Smooth muscle cell (in vitro differentiated cells): ENCODE measurements at regions not wholly inside any gene's neighbourhood (a gene's known extent, or its start where the extent isn't known, plus 50 kb on each side); places are given as distances from the start of the nearest gene placed in this dataset. TPM values are rescaled to one million over a fixed set of nuclear protein-coding genes. Genes with fewer than 3 reads are reported as not detected.

Experiments used
- DNase-seq: peaks from one replicate; lab custom pipeline; 2025; ENCODE audit not compliant: unreplicated experiment; lab: John Stamatoyannopoulos, UW
- H2AFZ ChIP-seq: fragments of 200-600 bp; sonication (generic); 2 replicates; pipeline ENCODE4 v1.6.0; 2016; ENCODE audit warnings: antibody characterized with exemption, low read depth, mild to moderate bottlenecking
- H3F3A ChIP-seq: fragments of 200-600 bp; sonication (generic); 2 replicates; pipeline ENCODE4 v1.6.0; 2017; ENCODE audit warnings: antibody characterized with exemption, low read depth
- H3K27ac ChIP-seq: fragments of 200-600 bp; sonication (generic); 2 replicates; pipeline ENCODE4 v1.5.1; 2016; ENCODE audit warnings: low read depth, mild to moderate bottlenecking
- H3K27me3 ChIP-seq: fragments of 200-600 bp; sonication (generic); 2 replicates; pipeline ENCODE4 v1.6.1; 2016; ENCODE audit warnings: low read depth, mild to moderate bottlenecking
- H3K36me3 ChIP-seq: fragments of 200-600 bp; sonication (generic); 2 replicates; pipeline ENCODE4 v1.5.1; 2016; ENCODE audit warnings: low read depth
- H3K4me1 ChIP-seq: fragments of 200-600 bp; sonication (generic); 2 replicates; pipeline ENCODE4 v1.5.1; 2016; ENCODE audit warnings: low read depth
- H3K4me2 ChIP-seq: fragments of 200-600 bp; sonication (generic); 2 replicates; pipeline ENCODE4 v1.6.0; 2016; ENCODE audit warnings: mild to moderate bottlenecking
- H3K4me3 ChIP-seq: fragments of 200-600 bp; sonication (generic); 2 replicates; pipeline ENCODE4 v1.5.1; 2016; ENCODE audit warnings: mild to moderate bottlenecking
- H3K79me2 ChIP-seq: fragments of 200-600 bp; sonication (generic); 2 replicates; pipeline ENCODE4 v1.6.0; 2016; ENCODE audit warnings: low read depth, mild to moderate bottlenecking
- H3K9ac ChIP-seq: fragments of 200-600 bp; sonication (generic); 2 replicates; pipeline ENCODE4 v1.6.0; 2016; ENCODE audit warnings: low read depth
- H3K9me3 ChIP-seq: fragments of 200-600 bp; sonication (generic); replicated peaks from 2 replicates; pipeline ENCODE4 v1.5.1; 2016; ENCODE audit warnings: low read depth
- H4K20me1 ChIP-seq: fragments of 200-600 bp; sonication (generic); 2 replicates; pipeline ENCODE4 v1.6.0; 2016; ENCODE audit warnings: low read depth
- WGBS: methylation state at CpG from one replicate; pipeline ENCODE4 v1.1.7; 2016; ENCODE audit warnings: low lambda C conversion rate; 5-methylcytosine and 5-hydroxymethylcytosine counted together
- small RNA-seq: library from RNA; depleted of rRNA; stranded (forward); fragments of <200 nt; gene quantifications from one replicate; pipeline ENCODE3, GENCODE V24; 2014
- TF ChIP-seq, protein P1 (sequence below): fragments of 200-600 bp; sonication (generic); IDR thresholded peaks from 2 replicates; pipeline ENCODE4 v1.5.1; 2017; ENCODE audit warnings: borderline replicate concordance, mild to moderate bottlenecking, antibody characterized with exemption; ENCODE audit not compliant: insufficient read depth, poor library complexity, severe bottlenecking

DNA sequence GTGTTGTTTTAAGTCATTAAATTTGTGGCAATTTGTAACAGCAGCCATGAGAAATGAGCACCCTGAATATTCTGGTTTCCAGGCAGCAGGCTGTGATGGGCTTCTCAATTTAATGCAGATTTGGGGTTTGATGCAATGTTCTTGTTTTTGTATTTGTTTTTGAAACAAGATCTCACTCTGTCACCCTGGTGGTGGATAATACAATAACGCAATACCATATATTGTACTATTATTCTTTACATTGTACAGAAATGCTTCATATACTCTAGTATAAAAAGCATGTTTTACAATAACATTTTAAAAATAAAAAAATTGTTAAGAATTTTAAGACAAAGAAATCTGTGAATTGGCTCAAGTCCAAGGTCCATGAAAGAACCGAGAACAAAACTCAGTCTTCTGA is 129.1 kb downstream of the USP46 start:
- Histone ChIP-seq H3K27ac (no peak overlapping the region), H3K36me3 (no peaks in the 10 kb centered on the region), H3K79me2 (no peaks in the 10 kb centered on the region), H3K9me3 (no peaks in the 10 kb centered on the region), H3F3A (no peaks in the 10 kb centered on the region), H3K4me3 (no peak overlapping the region), H3K9ac (no peak overlapping the region), H3K27me3 (no peaks in the 10 kb centered on the region), H3K4me1 (no peaks in the 10 kb centered on the region), H3K4me2 (no peak overlapping the region), H4K20me1 (no peaks in the 10 kb centered on the region), H2AFZ (no peak overlapping the region)
- WGBS = 94% methylated on average over 2 of the region's 2 CpGs
- DNase-seq = no peak
- TF ChIP-seq, protein P1, sequence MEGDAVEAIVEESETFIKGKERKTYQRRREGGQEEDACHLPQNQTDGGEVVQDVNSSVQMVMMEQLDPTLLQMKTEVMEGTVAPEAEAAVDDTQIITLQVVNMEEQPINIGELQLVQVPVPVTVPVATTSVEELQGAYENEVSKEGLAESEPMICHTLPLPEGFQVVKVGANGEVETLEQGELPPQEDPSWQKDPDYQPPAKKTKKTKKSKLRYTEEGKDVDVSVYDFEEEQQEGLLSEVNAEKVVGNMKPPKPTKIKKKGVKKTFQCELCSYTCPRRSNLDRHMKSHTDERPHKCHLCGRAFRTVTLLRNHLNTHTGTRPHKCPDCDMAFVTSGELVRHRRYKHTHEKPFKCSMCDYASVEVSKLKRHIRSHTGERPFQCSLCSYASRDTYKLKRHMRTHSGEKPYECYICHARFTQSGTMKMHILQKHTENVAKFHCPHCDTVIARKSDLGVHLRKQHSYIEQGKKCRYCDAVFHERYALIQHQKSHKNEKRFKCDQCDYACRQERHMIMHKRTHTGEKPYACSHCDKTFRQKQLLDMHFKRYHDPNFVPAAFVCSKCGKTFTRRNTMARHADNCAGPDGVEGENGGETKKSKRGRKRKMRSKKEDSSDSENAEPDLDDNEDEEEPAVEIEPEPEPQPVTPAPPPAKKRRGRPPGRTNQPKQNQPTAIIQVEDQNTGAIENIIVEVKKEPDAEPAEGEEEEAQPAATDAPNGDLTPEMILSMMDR = peak; percentile 7

DNA sequence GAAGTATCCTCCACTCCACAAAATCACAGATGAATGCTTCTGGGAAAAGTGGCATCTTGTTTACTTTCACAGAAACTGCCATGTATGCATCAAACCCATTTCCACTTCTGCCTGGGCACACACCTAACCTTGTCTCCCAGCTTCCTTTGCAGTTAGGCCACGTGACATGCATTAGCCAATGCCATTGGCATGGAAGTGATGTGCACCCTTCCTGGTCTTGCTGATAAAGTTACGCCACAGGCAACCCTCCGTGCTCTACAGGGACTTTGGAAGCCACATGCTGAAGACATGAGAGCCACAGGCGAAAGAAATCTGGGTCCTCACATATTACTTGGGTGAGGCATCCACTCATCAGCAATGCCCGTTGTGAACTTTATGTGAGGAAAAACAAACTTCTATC is 123.3 kb downstream of the USP46 start:
- Histone ChIP-seq H3K27me3 (no peaks in the 10 kb centered on the region), H3K9ac (no peak overlapping the region), H3K9me3 (no peaks in the 10 kb centered on the region), H3K4me1 (no peaks in the 10 kb centered on the region), H2AFZ (no peak overlapping the region), H3K36me3 (no peaks in the 10 kb centered on the region), H3F3A (no peaks in the 10 kb centered on the region), H3K79me2 (no peaks in the 10 kb centered on the region), H4K20me1 (no peaks in the 10 kb centered on the region), H3K4me3 (no peak overlapping the region), H3K27ac (no peak overlapping the region), H3K4me2 (no peak overlapping the region)
- 94% methylated on average over 5 of the region's 5 CpGs for WGBS
- DNase-seq = no peak
- TF ChIP-seq, protein P1 = no peak

Small RNAs in the stretch of these regions (small RNA-seq; reads per million reads assigned to genes)
- not detected for gene RNU6-1252P
